Vagina (tissue), 2 donors: ENCODE measurements at regions not wholly inside any gene's neighbourhood (a gene's known extent, or its start where the extent isn't known, plus 50 kb on each side); places are given as distances from the start of the nearest gene placed in this dataset.

Experiments
- DNase-seq, 2 donors: peaks; one replicate each; pipeline ENCODE4 v3.0.0-alpha.2; 2017; ENCODE audit errors: extremely low spot score in 2 of 2
- H3K27ac ChIP-seq: fragments of 200-600 bp; sonication (generic); one replicate; pipeline ENCODE4 v1.5.1; 2019
- H3K27me3 ChIP-seq: fragments of 200-600 bp; sonication (generic); one replicate; pipeline ENCODE4 v1.5.1; 2019
- H3K36me3 ChIP-seq, 2 donors: fragments of 200-600 bp; sonication (generic); one replicate each; pipeline ENCODE4 v1.5.1; 2017 to 2019
- H3K4me1 ChIP-seq: fragments of 200-600 bp; sonication (generic); one replicate; pipeline ENCODE4 v1.5.1; 2019
- H3K4me3 ChIP-seq, 2 donors: fragments of 200-600 bp; sonication (generic); 1 replicate in 1 of 2; 2 replicates in 1 of 2; pipeline ENCODE4 v1.5.1; 2016 to 2019
- H3K9me3 ChIP-seq: fragments of 200-600 bp; sonication (generic); one replicate; pipeline ENCODE4 v1.5.1; 2019
- POLR2A ChIP-seq, 2 donors: fragments of 450-650 bp; IDR thresholded peaks; one replicate each; pipeline ENCODE4 v1.6.1; 2017; ENCODE audit warnings: antibody characterized with exemption in 2 of 2, mild to moderate bottlenecking in 2 of 2, moderate library complexity in 2 of 2
- POLR2AphosphoS5 ChIP-seq, 2 donors: sonication (generic); formaldehyde crosslinking; IDR thresholded peaks; one replicate each; pipeline ENCODE4 v1.9.0; 2017; ENCODE audit warnings: antibody characterized with exemption in 2 of 2, mild to moderate bottlenecking in 2 of 2, low read depth in 1 of 2; ENCODE audit not compliant: insufficient read depth in 1 of 2
- intact Hi-C: fragments of 100-400 bp; cut with DNase I; formaldehyde crosslinking; loops from one replicate; pipeline ENCODE4 v1.15.1; 2023
- TF ChIP-seq, protein P1 (sequence below), 3 experiments: fragments of 450-650 bp in 2 of 3; fragments of 200-600 bp in 1 of 3; sonication (generic) in 1 of 3; IDR thresholded peaks; one replicate each; pipeline ENCODE4 v1.5.1; 2017 to 2019; ENCODE audit warnings: antibody characterized with exemption in 3 of 3, mild to moderate bottlenecking in 2 of 3, moderate library complexity in 2 of 3

DNA sequence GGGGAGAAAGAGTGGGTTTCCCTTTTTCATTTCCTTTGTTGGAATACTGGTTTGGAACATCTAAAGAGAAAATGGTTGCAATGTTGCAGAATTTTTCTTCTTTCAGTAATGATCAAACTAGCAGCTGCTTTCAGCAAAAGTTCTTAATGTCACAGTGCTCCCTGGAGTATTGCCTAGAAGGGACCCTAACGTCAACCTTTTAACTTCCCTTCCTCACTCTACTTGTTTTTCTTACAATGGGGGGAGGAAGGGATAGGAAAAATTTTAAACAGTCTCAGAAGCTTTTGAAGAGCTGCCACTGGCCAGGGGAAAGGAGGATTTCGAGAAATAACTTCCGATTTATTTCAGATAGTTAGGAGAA lies 521.8 kb downstream of the MED13L start:
- Histone ChIP-seq H3K27ac (peak overlapping the region; percentile 94), H3K4me1 (peaks cover 24% of the 10 kb centered on the region), H3K4me3 (peak overlapping the region; percentile 23 to 41), H3K36me3 (no peaks in the 10 kb centered on the region), H3K27me3 (no peaks in the 10 kb centered on the region), H3K9me3 (no peaks in the 10 kb centered on the region)
- DNase-seq = no peak
- TF ChIP-seq POLR2AphosphoS5 (IDR thresholded peaks at IDR 0.05; ENCODE audit: insufficient read depth in 1 of 2, low read depth in 1 of 2) = peak in 1 of 2 donors; percentile 7
- no peak for TF ChIP-seq POLR2A (IDR thresholded peaks at IDR 0.05)
- TF ChIP-seq, protein P1, sequence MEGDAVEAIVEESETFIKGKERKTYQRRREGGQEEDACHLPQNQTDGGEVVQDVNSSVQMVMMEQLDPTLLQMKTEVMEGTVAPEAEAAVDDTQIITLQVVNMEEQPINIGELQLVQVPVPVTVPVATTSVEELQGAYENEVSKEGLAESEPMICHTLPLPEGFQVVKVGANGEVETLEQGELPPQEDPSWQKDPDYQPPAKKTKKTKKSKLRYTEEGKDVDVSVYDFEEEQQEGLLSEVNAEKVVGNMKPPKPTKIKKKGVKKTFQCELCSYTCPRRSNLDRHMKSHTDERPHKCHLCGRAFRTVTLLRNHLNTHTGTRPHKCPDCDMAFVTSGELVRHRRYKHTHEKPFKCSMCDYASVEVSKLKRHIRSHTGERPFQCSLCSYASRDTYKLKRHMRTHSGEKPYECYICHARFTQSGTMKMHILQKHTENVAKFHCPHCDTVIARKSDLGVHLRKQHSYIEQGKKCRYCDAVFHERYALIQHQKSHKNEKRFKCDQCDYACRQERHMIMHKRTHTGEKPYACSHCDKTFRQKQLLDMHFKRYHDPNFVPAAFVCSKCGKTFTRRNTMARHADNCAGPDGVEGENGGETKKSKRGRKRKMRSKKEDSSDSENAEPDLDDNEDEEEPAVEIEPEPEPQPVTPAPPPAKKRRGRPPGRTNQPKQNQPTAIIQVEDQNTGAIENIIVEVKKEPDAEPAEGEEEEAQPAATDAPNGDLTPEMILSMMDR (IDR thresholded peaks at IDR 0.05) = no peak
- intact Hi-C loops = no loop called here

DNA sequence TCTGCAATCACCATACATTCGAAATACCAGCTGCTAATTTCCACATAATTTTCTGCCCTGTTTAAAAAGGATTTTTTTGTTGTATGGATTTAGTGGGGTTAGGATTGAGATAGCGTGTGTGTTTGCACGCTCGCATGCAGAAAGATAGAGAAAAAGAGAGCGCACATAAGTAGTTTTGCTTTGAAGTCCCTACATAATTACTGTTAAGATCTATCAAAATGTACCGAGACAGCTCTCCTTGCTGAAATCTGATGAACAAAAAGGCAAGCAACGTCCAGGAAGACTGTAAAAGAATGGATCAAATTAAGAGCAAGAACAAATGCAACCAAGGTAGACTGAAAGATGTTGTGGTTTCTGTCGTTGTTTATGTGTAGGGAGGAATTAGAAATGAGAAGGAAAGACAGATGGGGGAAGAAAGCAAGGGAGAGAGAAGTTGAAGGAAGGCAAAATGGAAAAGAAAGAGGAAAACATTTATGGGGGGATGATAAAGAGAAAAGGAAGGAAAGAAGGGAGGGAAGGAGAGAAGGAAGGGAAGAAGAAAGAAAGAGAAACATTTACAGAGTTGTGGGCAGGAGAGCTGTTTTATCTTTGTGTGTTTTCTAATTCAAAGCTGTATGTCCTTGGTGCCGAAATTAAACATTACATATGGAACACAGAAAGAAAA lies 522.3 kb downstream of the MED13L start:
- intact Hi-C loops = no loop called here
- Histone ChIP-seq H3K27ac (peak overlapping the region; percentile 94), H3K27me3 (no peaks in the 10 kb centered on the region)

DNA sequence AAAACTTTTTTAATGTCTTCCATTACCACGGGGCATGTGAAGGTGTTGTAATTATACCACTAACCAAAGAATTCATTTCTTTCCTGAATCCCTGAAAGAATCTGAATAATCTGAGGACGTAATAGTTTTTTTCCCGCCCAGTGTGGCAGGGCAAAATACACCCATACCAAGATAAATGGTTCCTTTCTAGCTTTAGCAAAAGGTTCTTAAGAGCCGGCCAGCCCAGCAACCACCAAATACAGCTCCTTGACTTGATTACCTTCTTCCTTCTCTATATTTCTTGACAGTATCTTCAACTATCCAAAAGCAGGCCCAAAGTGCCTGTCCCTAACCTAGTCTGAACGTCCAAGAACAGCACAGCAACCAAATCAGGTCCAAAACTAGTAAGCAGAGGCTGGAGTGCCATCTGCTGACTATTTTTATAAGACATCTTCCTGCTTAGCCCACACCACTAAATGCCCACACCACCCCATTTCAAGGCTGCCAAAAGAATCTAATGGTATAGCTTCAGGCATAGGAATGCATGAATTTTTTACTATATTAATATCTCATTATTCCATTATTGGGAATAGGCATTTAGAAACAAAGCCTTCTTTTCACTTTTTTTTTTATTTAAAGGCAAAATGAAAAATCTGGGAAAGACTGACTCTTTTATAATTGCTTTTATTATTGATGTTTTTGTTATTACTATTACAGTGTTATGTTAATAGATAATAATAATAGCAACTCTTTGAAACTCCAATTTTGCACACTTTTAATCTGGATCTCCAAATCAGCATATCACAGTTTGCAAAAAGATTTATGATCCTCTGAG lies 524.4 kb downstream of the MED13L start:
- no peaks in the 10 kb centered on the region for H3K9me3 ChIP-seq
- no peak for DNase-seq
- H3K27me3 ChIP-seq = no peaks in the 10 kb centered on the region
- H3K4me3 ChIP-seq = no peak overlapping the region
- intact Hi-C loops = loop anchor here (5.0 kb wide), 1 partner anchor 1086 kb away; no protein-coding TSS in a partner anchor
- H3K4me1 ChIP-seq = peaks cover 19% of the 10 kb centered on the region
- peak in 1 of 2 donors; percentile 69 for TF ChIP-seq POLR2AphosphoS5 (IDR thresholded peaks at IDR 0.05; ENCODE audit: insufficient read depth in 1 of 2, low read depth in 1 of 2)
- TF ChIP-seq POLR2A (IDR thresholded peaks at IDR 0.05) = no peak
- TF ChIP-seq, protein P1 (IDR thresholded peaks at IDR 0.05) = peak; percentile 43 to 72 (median 57)
- no peaks in the 10 kb centered on the region for H3K36me3 ChIP-seq
- peak overlapping the region; percentile 94 for H3K27ac ChIP-seq

More for the DNA sequence above, 522.3 kb downstream of the MED13L start:
- H3K36me3 ChIP-seq = no peaks in the 10 kb centered on the region
- H3K9me3 ChIP-seq = no peaks in the 10 kb centered on the region
- peak overlapping the region; percentile 33 to 41 for H3K4me3 ChIP-seq
- H3K4me1 ChIP-seq = peaks cover 24% of the 10 kb centered on the region
- no peak for DNase-seq
- TF ChIP-seq POLR2A (IDR thresholded peaks at IDR 0.05) (no peak), POLR2AphosphoS5 (IDR thresholded peaks at IDR 0.05; ENCODE audit: insufficient read depth in 1 of 2, low read depth in 1 of 2) (no peak)
- TF ChIP-seq, protein P1 (IDR thresholded peaks at IDR 0.05) = no peak

DNA sequence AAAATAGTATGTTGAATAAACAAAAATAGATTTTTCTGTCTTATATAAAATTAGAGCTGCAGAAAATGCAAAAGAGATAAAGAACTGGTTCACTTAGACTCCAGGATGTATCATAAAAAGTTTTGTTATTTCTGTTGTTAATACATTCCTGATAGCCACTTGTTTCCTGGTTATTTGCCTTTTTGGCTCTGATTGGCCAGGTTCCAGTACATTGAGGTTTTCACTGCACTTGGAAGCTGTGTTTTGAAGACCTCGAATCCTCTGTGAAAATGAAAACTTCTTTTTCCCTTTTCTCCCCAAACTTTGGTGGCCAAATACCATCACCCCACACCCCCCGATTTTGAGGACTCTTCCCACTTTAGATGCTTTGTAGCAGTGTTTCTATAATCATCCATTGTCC lies 525.3 kb downstream of the MED13L start:
- no peak overlapping the region for H3K27ac ChIP-seq
- H3K27me3 ChIP-seq = no peaks in the 10 kb centered on the region
- peaks cover 19% of the 10 kb centered on the region for H3K4me1 ChIP-seq
- intact Hi-C loops = loop anchor here (5.0 kb wide), 1 partner anchor 1085 kb away; no protein-coding TSS in a partner anchor
- TF ChIP-seq POLR2AphosphoS5 (IDR thresholded peaks at IDR 0.05; ENCODE audit: insufficient read depth in 1 of 2, low read depth in 1 of 2) (no peak), POLR2A (IDR thresholded peaks at IDR 0.05) (no peak)
- TF ChIP-seq, protein P1 (IDR thresholded peaks at IDR 0.05) = no peak
- H3K36me3 ChIP-seq = no peaks in the 10 kb centered on the region
- no peaks in the 10 kb centered on the region for H3K9me3 ChIP-seq
- no peak for DNase-seq
- no peak overlapping the region for H3K4me3 ChIP-seq
